Non-pigmented ciliary epithelial cell (primary cell): ENCODE measurements at regions not wholly inside any gene's neighbourhood (a gene's known extent, or its start where the extent isn't known, plus 50 kb on each side); places are given as distances from the start of the nearest gene placed in this dataset.

Source experiments
- DNase-seq: peaks from one replicate; pipeline ENCODE4 v3.0.0-alpha.2; 2010; ENCODE audit warnings: low read depth

- no peak for DNase-seq
Measured at GRCh38 chr14:53807542-53807941, 149.1 kb downstream of the BMP4 start.

- no peak for DNase-seq
Measured at GRCh38 chr14:53807108-53807507, 149.5 kb downstream of the BMP4 start.

GRCh38 chr14:53796734-53797133 lies 159.9 kb downstream of the BMP4 start:
- DNase-seq: no peak

GRCh38 chr14:53793790-53794505 lies 162.7 kb downstream of the BMP4 start:
- DNase-seq: no peak

- DNase-seq: no peak
Measured at GRCh38 chr14:53792909-53793308, 163.7 kb downstream of the BMP4 start.

GRCh38 chr14:53790731-53791500 lies 165.7 kb downstream of the BMP4 start:
- DNase-seq: no peak

GRCh38 chr14:53788566-53788965 lies 168.1 kb downstream of the BMP4 start:
- DNase-seq: no peak

GRCh38 chr14:53786045-53786444 lies 170.6 kb downstream of the BMP4 start:
- no peak for DNase-seq

GRCh38 chr14:53784688-53785087 lies 171.9 kb downstream of the BMP4 start:
- no peak for DNase-seq

- DNase-seq: no peak
Measured at GRCh38 chr14:53783256-53783655, 173.4 kb downstream of the BMP4 start.

- DNase-seq: no peak
Measured at GRCh38 chr14:53780051-53780555, 176.5 kb downstream of the BMP4 start.

GRCh38 chr14:53779301-53779700 lies 177.3 kb downstream of the BMP4 start:
- no peak for DNase-seq

GRCh38 chr14:53778263-53778662 lies 178.4 kb downstream of the BMP4 start:
- DNase-seq: no peak

GRCh38 chr14:53772936-53773335 lies 183.7 kb downstream of the BMP4 start:
- no peak for DNase-seq

- no peak for DNase-seq
Measured at GRCh38 chr14:53767566-53767965, 189.1 kb downstream of the BMP4 start.

- no peak for DNase-seq
Measured at GRCh38 chr14:53766601-53767000, 190.0 kb downstream of the BMP4 start.

GRCh38 chr14:53766106-53766505 lies 190.5 kb downstream of the BMP4 start:
- no peak for DNase-seq

GRCh38 chr14:53764846-53765245 lies 191.8 kb downstream of the BMP4 start:
- no peak for DNase-seq

GRCh38 chr14:53758141-53758540 lies 198.5 kb downstream of the BMP4 start:
- DNase-seq: no peak

GRCh38 chr14:53757732-53758131 lies 198.9 kb downstream of the BMP4 start:
- DNase-seq: no peak

- DNase-seq: no peak
Measured at GRCh38 chr14:53751650-53752049, 205.0 kb downstream of the BMP4 start.

GRCh38 chr14:53748691-53749090 lies 207.9 kb downstream of the BMP4 start:
- no peak for DNase-seq

- DNase-seq: no peak
Measured at GRCh38 chr14:53744857-53745256, 211.8 kb downstream of the BMP4 start.
